VCaP (cell line): ENCODE measurements at regions not wholly inside any gene's neighbourhood (a gene's known extent, or its start where the extent isn't known, plus 50 kb on each side); places are given as distances from the start of the nearest gene placed in this dataset.

ENCODE experiments used
- H3K27ac ChIP-seq: fragments of 450-650 bp; 2 replicates; pipeline ENCODE4 v1.5.1; 2017
- CTCF ChIP-seq: fragments of 450-650 bp; conservative IDR thresholded peaks from 2 replicates; pipeline ENCODE4 v1.5.1; 2017; ENCODE audit warnings: mild to moderate bottlenecking, moderate library complexity

GRCh38 chr11:116560589-116560988, 212.2 kb downstream of the BUD13 start:
- TF ChIP-seq CTCF: no peak
- no peak overlapping the region for H3K27ac ChIP-seq

DNA sequence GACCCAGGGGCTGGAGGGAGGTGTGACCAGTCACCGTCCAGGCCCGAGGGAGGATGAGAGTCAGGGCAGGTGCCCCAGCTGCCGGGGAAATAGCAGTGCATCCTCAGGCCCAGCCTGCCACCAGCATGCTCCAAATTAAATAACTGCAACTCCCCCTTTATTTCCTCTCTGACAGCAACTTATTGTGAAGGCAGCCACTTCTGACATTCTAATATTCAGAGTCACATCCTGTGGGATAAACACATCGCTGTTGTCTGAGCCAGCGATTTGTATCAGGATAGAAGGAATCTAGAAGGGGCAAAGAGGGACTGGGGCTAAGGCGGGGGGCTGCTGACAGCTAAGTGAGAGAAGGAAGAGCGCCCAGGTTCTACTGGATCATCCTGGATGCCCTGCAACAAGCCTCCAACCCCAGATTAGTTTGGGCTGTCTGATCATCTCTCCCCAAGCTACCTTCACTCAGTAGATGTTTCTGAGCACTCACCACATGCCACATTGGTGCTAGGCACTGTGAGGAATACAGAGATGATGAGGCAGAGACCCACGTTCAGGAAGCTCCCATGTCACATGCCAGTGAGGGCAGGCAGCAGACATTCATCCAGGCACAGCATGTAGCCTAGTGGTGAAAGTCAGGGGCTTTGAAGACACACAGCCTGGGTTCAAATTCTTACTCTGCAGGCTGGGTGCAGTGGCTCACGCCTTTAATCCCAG, 214.1 kb downstream of the BUD13 start:
- TF ChIP-seq CTCF: no peak
- H3K27ac ChIP-seq: no peak overlapping the region

DNA sequence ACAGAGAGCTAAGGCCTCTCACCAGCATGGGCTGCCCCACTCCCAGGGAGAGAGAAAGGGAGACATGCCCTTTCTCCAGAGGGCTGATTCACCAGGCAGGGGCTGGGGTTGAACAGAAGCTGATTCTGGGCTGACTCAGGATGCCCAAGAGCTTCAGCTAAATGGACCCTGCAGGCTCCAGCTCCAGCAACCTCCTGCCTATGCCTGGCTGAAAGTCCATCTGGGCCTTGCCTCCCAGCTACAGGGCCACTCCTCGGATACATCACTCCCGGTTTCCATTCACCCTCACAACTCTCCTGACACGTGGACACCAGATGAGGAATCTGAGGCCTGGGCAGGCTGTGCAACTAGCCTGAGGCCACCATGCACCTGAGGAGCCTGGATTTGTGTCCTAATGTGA, 215.5 kb downstream of the BUD13 start:
- no peak for TF ChIP-seq CTCF

DNA sequence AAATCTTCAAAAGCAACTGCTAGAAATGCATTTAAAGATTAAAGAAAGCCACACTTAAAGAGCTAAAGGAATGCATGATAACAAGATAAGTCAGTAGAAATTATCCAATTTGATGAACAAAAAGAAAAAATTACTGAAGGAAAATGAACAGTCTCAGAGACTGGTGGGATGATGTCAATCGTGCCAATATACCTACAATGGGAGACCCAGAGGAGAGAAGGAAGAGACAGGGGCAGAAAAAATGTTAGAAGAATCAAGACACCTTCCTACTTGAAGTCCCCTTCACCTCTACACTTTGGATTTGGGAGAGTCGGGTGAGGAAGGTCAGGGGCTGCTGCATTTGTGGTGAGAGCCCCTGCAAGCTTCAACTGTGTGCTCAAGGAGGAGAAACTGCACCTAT, 216.3 kb downstream of the BUD13 start:
- no peak for TF ChIP-seq CTCF
- no peak overlapping the region for H3K27ac ChIP-seq

More for the DNA sequence above, 215.5 kb downstream of the BUD13 start:
- no peak overlapping the region for H3K27ac ChIP-seq

DNA sequence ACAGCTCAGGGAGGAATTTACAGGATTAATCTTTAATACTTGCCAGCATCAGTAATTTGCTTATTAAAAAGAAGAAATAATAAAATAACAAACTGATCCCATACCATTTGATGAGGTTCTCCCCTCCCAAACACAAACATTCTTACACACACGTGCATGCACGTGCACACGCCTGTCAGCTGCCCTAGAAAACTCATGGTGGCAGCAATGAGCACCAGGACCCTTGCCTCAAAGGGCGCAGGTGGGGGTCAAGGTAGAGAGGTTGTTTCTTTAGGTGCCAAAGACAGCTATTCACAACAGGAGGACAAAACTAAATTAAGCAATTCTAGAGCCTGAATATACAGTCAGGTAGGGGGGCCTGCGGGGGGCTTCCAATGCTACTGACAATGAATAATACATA, 219.3 kb downstream of the BUD13 start:
- H3K27ac ChIP-seq: no peak overlapping the region
- TF ChIP-seq CTCF: no peak

DNA sequence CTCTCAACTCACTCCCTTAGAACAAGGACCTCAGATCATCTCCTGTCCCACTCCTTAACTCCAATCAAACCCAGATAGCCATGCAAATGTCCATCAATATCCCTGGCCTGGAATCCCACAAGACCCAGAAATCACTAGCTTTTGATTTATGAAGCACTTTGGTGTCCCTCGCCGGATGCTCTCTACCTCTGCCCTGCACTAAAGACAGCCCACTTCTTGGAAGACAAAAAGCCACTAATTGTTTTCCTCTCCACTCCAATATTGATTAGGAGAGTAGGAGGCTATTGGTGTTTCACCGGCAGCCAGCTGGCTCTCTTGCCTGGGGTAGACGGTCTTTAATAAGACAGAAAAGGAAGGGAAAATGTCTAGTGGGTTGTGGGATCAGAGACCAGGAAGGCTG, 221.2 kb downstream of the BUD13 start:
- no peak overlapping the region for H3K27ac ChIP-seq
- no peak for TF ChIP-seq CTCF

GRCh38 chr11:116548256-116548655, 224.5 kb downstream of the BUD13 start:
- TF ChIP-seq CTCF: no peak

More at GRCh38 chr11:116548256-116548655, 224.5 kb downstream of the BUD13 start:
- no peak overlapping the region for H3K27ac ChIP-seq
